Fibroblast of lung (primary cell): ENCODE measurements at regions not wholly inside any gene's neighbourhood (a gene's known extent, or its start where the extent isn't known, plus 50 kb on each side); places are given as distances from the start of the nearest gene placed in this dataset.

Experiments
- CTCF ChIP-seq, 2 donors: IDR thresholded peaks in 1 of 2; conservative IDR thresholded peaks in 1 of 2; 1 replicate in 1 of 2; 2 replicates in 1 of 2; pipeline ENCODE4 v1.5.1; 2011 to 2012; ENCODE audit warnings: low read length in 2 of 2, control low read depth in 1 of 2, inconsistent platforms in 1 of 2, low read depth in 1 of 2, mild to moderate bottlenecking in 1 of 2
- EZH2 ChIP-seq: IDR thresholded peaks from 2 replicates; pipeline ENCODE4 v1.5.1; 2012; ENCODE audit warnings: low read length, control low read depth, mild to moderate bottlenecking; ENCODE audit errors: missing control alignments

- TF ChIP-seq CTCF (conservative IDR thresholded peaks at IDR 0.05 in 1 of 2, IDR thresholded peaks at IDR 0.05 in 1 of 2; ENCODE audit: low read depth in 1 of 2, low read length in 2 of 2) (no peak), EZH2 (no peak)
These were observed 115.5 kb upstream of the SYT10 start for GRCh38 chr12:33555128-33555527.
